ENCODE measurements at regions not wholly inside any gene's neighbourhood (a gene's known extent, or its start where the extent isn't known, plus 50 kb on each side); places are given as distances from the start of the nearest gene placed in this dataset.

DNA sequence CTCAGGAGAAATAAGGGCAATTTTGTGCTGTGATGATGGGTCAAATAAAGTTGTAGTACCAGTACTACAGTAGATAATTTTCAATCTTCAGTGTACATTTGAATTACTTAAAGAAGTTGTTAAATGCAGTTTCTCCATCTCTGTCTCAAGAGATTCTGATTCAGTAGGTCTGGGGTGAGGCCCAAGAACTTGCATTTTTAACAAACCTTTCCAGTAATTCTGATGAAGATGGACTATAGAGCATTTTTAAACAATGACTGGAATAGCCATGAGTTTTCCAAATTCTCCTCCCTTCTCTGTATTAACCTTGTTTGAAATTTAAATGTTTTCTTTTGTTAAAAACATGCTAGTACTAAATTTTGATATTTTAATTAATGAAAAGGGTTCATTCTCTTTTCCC is 127.0 kb upstream of the CD96 start:
- H4K20me1 ChIP-seq (replicated peaks; ENCODE audit: control insufficient read depth, insufficient read depth, low read length): no peaks in the 10 kb centered on the region
- no peaks in the 10 kb centered on the region for H3K27me3 ChIP-seq (ENCODE audit: control insufficient read depth in 2 of 2, insufficient read depth in 2 of 2, low read length in 2 of 2)
- no TSS peak for BruUV-seq (replicated peaks)
- H3K4me3 ChIP-seq: no peak overlapping the region
- H3K4me2 ChIP-seq (ENCODE audit: insufficient read depth, low read length): no peak overlapping the region
- H3K9ac ChIP-seq (ENCODE audit: insufficient read depth in 1 of 2, low read depth in 2 of 2, low read length in 2 of 2): no peak overlapping the region
- in situ Hi-C loops (cut with MboI): no loop called here
- H3K4me1 ChIP-seq (replicated peaks in 1 of 2; ENCODE audit: control insufficient read depth in 2 of 2, insufficient read depth in 2 of 2, low read length in 2 of 2): no peaks in the 10 kb centered on the region
- DNase-seq (ENCODE audit: extremely low read depth in 1 of 4, low spot score in 3 of 4) (no peak), ATAC-seq (no peak), FAIRE-seq (no peak)
- H3K9me3 ChIP-seq (replicated peaks; ENCODE audit: control insufficient read depth, insufficient read depth, low read depth, low read length): no peaks in the 10 kb centered on the region
- no peak for TF ChIP-seq CHCHD3 (CRISPR knock-in tag; IDR thresholded peaks at IDR 0.05)
- no peak for TF ChIP-seq ASH1L (IDR thresholded peaks at IDR 0.05; ENCODE audit: borderline replicate concordance, low read depth, partially characterized antibody)
- TF ChIP-seq ZNF444 (CRISPR knock-in tag; IDR thresholded peaks at IDR 0.05): no peak
- TF ChIP-seq ZNF133 (CRISPR knock-in tag; IDR thresholded peaks at IDR 0.05): no peak
- TF ChIP-seq RBFOX2 (IDR thresholded peaks at IDR 0.05; ENCODE audit: low read depth, low read length): no peak
- TF ChIP-seq, protein P1, sequence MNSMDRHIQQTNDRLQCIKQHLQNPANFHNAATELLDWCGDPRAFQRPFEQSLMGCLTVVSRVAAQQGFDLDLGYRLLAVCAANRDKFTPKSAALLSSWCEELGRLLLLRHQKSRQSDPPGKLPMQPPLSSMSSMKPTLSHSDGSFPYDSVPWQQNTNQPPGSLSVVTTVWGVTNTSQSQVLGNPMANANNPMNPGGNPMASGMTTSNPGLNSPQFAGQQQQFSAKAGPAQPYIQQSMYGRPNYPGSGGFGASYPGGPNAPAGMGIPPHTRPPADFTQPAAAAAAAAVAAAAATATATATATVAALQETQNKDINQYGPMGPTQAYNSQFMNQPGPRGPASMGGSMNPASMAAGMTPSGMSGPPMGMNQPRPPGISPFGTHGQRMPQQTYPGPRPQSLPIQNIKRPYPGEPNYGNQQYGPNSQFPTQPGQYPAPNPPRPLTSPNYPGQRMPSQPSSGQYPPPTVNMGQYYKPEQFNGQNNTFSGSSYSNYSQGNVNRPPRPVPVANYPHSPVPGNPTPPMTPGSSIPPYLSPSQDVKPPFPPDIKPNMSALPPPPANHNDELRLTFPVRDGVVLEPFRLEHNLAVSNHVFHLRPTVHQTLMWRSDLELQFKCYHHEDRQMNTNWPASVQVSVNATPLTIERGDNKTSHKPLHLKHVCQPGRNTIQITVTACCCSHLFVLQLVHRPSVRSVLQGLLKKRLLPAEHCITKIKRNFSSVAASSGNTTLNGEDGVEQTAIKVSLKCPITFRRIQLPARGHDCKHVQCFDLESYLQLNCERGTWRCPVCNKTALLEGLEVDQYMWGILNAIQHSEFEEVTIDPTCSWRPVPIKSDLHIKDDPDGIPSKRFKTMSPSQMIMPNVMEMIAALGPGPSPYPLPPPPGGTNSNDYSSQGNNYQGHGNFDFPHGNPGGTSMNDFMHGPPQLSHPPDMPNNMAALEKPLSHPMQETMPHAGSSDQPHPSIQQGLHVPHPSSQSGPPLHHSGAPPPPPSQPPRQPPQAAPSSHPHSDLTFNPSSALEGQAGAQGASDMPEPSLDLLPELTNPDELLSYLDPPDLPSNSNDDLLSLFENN (IDR thresholded peaks at IDR 0.05; ENCODE audit: low read depth in 2 of 2, low read length in 2 of 2): no peak
- no peak overlapping the region for H2AFZ ChIP-seq (ENCODE audit: low read depth, low read length)
- intact Hi-C loops (cut with micrococcal nuclease): no loop called here
- H3K9me1 ChIP-seq (ENCODE audit: control insufficient read depth, insufficient read depth, low read length): no peaks in the 10 kb centered on the region
- ChIA-PET POLR2A (no interaction called here), CTCF (ENCODE audit: low intra/inter-chr PET ratio) (no interaction called here)
- no peak overlapping the region for H3K27ac ChIP-seq (ENCODE audit: extremely low read depth, low read depth, low read length)
- no peaks in the 10 kb centered on the region for H3K79me2 ChIP-seq (ENCODE audit: control insufficient read depth, insufficient read depth, low read length)
- no peaks in the 10 kb centered on the region for H3K36me3 ChIP-seq (ENCODE audit: control insufficient read depth, insufficient read depth, low read length)
